ENCODE measurements at regions not wholly inside any gene's neighbourhood (a gene's known extent, or its start where the extent isn't known, plus 50 kb on each side); places are given as distances from the start of the nearest gene placed in this dataset.
"Not testable (repeated sequence)": the region's sequence is repeated elsewhere in the genome, so short reads cannot be mapped to it uniquely, and the experiment has no call there.

- DNase-seq: no peak
These were observed 1589.9 kb downstream of the SLITRK1 start for GRCh38 chr13:82292334-82292733.

DNA sequence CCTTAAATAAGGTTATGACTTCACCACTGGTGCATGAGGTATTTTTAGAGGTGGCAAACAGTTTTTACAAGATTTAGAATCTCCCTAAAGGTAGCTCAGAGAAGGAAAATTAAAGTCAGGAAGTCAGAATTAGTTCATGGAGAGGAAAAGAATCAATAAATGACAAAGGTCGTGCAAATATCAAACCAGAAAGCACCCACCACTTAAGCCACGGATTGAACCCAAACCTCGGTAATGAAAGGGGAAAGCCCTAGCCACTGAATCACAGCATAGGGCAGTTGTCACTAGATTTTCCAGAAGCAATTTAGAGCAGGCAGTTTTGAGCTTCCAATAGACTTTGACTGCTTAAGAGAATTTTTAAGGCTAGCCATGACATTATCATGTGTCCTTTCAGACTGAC lies 1590.4 kb downstream of the SLITRK1 start:
- no peak for DNase-seq

- DNase-seq: no peak
These were observed 1606.6 kb downstream of the SLITRK1 start for GRCh38 chr13:82275644-82276043.

DNA sequence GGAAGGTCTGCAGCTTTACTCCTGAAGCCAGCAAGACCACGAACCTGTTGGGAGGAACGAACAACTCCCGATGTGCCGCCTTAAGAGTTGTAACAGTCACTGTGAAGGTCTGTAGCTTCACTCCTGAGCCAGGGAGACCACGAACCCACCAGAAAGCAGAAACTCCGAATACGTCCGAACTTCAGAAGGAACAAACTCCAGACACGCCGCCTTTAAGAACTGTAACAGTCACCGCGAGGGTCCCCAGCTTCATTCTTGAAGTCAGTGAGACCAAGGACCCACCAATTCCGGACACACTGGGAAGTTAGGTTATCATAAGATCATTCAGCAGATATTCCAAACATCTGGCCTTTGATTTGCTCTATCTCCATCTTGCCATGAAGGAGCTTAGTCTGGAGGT lies 1623.0 kb downstream of the SLITRK1 start:
- DNase-seq: no peak

GRCh38 chr13:82257790-82258507 lies 1624.3 kb downstream of the SLITRK1 start:
- DNase-seq: no peak

DNA sequence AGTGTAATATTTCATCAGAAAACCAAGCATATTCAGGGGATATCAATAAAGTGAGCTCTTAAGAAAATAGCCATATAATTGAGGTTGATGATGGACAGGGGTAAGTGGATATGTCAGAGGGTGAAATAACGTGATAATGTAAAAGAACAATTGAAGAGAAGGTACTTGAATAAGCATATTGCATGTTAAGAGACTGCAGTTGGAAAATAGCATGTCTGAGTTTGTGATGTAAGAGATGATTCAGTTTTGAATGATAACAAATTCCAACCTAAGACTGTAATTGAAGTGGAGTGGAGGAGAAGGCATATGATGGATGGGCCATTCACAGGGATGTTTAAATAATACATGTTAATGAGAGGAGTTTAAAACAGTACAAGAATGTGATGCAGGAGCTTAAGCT lies 1633.5 kb downstream of the SLITRK1 start:
- DNase-seq: no peak

DNA sequence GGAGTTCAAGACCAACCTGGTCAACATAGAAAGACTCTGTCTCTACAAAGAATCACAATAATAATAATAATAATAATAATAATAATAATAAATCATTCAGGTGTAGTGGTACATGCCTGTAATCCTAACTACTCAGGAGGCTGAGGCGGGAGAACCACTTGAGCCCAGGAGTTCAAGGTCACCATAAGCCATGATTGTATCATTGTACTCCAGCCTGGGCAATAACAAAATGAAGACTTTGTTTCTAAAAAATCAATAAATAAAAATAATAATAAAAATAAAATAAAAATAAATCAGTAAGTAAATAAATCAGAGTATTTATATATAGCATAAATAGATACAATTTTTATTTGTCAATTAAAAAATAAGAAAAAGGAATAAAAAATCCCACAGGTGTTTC lies 1636.4 kb downstream of the SLITRK1 start:
- no peak for DNase-seq

- DNase-seq: no peak
These were observed 1657.5 kb downstream of the SLITRK1 start for GRCh38 chr13:82224806-82225205.

GRCh38 chr13:82221621-82222020 lies 1660.7 kb downstream of the SLITRK1 start:
- no peak for DNase-seq

DNA sequence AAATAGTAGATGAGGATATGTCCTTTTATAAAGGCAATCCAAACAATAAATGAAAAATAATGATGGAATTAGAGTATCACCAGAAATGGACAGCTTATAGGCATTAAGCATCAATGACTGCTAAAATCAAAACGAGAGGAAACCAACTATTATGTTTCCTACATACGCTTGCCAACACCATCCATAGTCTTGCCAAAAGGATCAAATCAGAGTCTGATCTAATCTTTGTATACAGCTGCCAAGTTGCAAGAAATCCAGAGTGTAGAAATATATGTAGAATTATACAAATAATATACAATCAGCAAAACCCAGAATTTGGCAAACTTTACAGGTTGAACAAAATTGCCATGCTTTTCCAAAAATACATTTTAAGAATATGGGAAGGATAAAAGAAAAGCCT lies 1661.6 kb downstream of the SLITRK1 start:
- DNase-seq: no peak

- DNase-seq: no peak
These were observed 1666.1 kb downstream of the SLITRK1 start for GRCh38 chr13:82216165-82216564.

- DNase-seq: no peak
These were observed 1667.9 kb downstream of the SLITRK1 start for GRCh38 chr13:82214341-82214740.

DNA sequence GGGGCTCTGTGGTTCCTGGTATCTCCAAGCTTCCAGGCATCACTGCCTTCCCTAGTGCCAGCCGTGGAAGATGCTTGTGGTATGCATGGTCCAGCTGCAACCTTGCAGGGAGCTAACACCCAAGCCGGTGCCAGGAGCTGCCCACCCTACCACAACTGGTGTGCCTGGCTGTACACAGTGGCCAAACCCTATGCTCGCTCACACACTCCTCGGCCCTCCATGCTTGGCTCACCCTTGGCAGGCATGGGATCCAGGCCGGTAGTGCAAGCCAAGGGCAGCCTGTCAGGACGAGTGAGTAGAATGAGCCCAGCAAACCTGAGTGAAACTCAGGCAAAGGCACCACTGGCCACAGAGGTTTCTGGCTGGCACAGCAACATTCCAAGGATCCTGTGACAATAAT lies 1676.0 kb downstream of the SLITRK1 start:
- DNase-seq: no peak

- no peak for DNase-seq
These were observed 1679.9 kb downstream of the SLITRK1 start for GRCh38 chr13:82202398-82202797.

GRCh38 chr13:82196087-82196486 lies 1686.2 kb downstream of the SLITRK1 start:
- no peak for DNase-seq

DNA sequence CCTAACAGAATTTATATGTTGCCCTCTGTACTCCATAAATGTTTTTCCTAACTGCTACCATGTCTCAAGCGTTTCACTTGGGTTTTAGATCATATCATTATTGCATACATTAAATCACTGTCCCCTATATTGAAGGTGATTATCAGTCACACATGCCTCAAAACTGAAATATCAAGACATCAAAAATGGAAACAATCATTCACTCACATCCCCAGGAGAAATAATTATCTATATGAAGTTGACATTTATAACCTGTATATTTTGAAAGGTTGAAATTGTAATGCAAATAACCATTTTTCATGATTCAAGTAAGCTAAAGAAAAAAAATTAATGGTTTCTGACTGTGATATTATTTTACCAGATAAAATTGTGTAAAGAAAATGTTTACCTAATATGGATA lies 1695.0 kb downstream of the SLITRK1 start:
- DNase-seq: no peak

GRCh38 chr13:82176751-82177150 lies 1705.5 kb downstream of the SLITRK1 start:
- DNase-seq: no peak

GRCh38 chr13:82165396-82166174 lies 1716.7 kb downstream of the SLITRK1 start:
- no peak for DNase-seq

GRCh38 chr13:82164780-82165395 lies 1717.4 kb downstream of the SLITRK1 start:
- not testable (repeated sequence) for DNase-seq

GRCh38 chr13:82147526-82147925 lies 1734.7 kb downstream of the SLITRK1 start:
- DNase-seq: no peak

GRCh38 chr13:82136880-82137279 lies 1745.4 kb downstream of the SLITRK1 start:
- DNase-seq: no peak

DNA sequence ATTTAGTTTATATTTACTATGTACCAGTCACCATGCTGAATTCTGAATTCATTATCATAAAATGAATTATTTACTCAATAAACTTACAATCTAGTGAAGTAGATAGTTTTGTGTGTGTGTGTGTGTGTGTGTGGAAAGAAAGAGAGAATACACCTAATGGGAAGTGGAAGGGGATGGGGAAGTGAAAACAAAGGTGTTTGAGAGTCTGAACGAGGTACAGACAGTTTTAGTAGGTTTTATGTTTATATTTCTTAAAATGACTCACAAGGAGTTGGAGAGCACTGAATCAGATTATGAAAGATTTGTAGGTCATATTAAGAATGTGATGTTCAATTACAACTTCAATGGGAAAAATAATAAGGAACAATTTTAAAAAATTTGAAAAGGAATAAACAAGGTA lies 1753.0 kb downstream of the SLITRK1 start:
- no peak for DNase-seq

- DNase-seq: no peak
These were observed 1763.7 kb downstream of the SLITRK1 start for GRCh38 chr13:82118589-82118988.

- no peak for DNase-seq
These were observed 1765.8 kb downstream of the SLITRK1 start for GRCh38 chr13:82116422-82116989.
